IMR-90 (cell line): ENCODE measurements at regions not wholly inside any gene's neighbourhood (a gene's known extent, or its start where the extent isn't known, plus 50 kb on each side); places are given as distances from the start of the nearest gene placed in this dataset.

ENCODE experiments used
- ATAC-seq: fragments of 200-7000 bp; cut with Tn5 transposase; 2 replicates; pipeline ENCODE4 v1.9.1; 2020; ENCODE audit warnings: low read depth, mild to moderate bottlenecking, moderate library complexity
- BruUV-seq: library from RNA; stranded (reverse); fragments of 400-500 nt; replicated peaks from 2 replicates; lab custom pipeline; 2021; lab: Mats Ljungman, UMichigan
- CTCF ChIA-PET: fragments of 300-600 bp; formaldehyde crosslinking; extraction: SDS; loops from one replicate; lab custom pipeline; 2021; ENCODE audit warnings: antibody characterized with exemption; lab: Yijun Ruan, JAX
- POLR2A ChIA-PET: fragments of 300-600 bp; sonication (Branson Sonifier 250); formaldehyde crosslinking; loops from one replicate; lab custom pipeline; 2022; ENCODE audit warnings: antibody characterized with exemption; ENCODE audit not compliant: unreplicated experiment; lab: Charles Lee
- DNase-seq: peaks from one replicate; pipeline ENCODE4 v3.0.0; 2013
- H2AFZ ChIP-seq: replicated peaks from 2 replicates; pipeline ENCODE3; 2013; ENCODE audit warnings: low read length, mild to moderate bottlenecking; ENCODE audit not compliant: poor library complexity
- H2AK5ac ChIP-seq: 2 replicates; pipeline ENCODE4 v1.6.1; 2013; ENCODE audit warnings: low read depth, low read length, inconsistent platforms
- H2AK9ac ChIP-seq: replicated peaks from 2 replicates; pipeline ENCODE3; 2013; ENCODE audit warnings: mild to moderate bottlenecking, low read depth, low read length, moderate library complexity; ENCODE audit not compliant: poor library complexity
- H2BK120ac ChIP-seq: 2 replicates; pipeline ENCODE4 v1.6.1; 2013; ENCODE audit warnings: low read depth, low read length, inconsistent platforms
- H2BK15ac ChIP-seq: 3 replicates; pipeline ENCODE4 v1.6.1; 2013; ENCODE audit warnings: low read depth, low read length, inconsistent platforms
- H2BK20ac ChIP-seq: 2 replicates; pipeline ENCODE4 v1.6.1; 2013; ENCODE audit warnings: low read depth, mild to moderate bottlenecking, inconsistent platforms, low read length, moderate library complexity
- H2BK5ac ChIP-seq: 2 replicates; pipeline ENCODE4 v1.6.1; 2013; ENCODE audit warnings: mild to moderate bottlenecking, low read depth, low read length, inconsistent platforms; ENCODE audit not compliant: poor library complexity, severe bottlenecking
- H3K14ac ChIP-seq: replicated peaks from 2 replicates; pipeline ENCODE4 v1.6.1; 2013; ENCODE audit warnings: low read depth, low read length, inconsistent platforms
- H3K18ac ChIP-seq: 2 replicates; pipeline ENCODE4 v1.6.1; 2013; ENCODE audit warnings: low read depth, low read length, control low read depth
- H3K23ac ChIP-seq: 2 replicates; pipeline ENCODE4 v1.6.1; 2013; ENCODE audit warnings: low read depth, low read length, inconsistent platforms
- H3K27ac ChIP-seq: 2 replicates; pipeline ENCODE4 v1.5.1; 2013; ENCODE audit warnings: mild to moderate bottlenecking, control low read depth, low read length; ENCODE audit not compliant: insufficient read depth
- H3K27me3 ChIP-seq: 2 replicates; pipeline ENCODE4 v1.6.1; 2013; ENCODE audit warnings: low read length; ENCODE audit not compliant: control insufficient read depth, insufficient read depth
- H3K36me3 ChIP-seq: 2 replicates; pipeline ENCODE4 v1.6.1; 2013; ENCODE audit warnings: low read length, mixed read lengths; ENCODE audit not compliant: control insufficient read depth, insufficient read depth
- H3K4ac ChIP-seq: 2 replicates; pipeline ENCODE4 v1.6.1; 2013; ENCODE audit warnings: low read depth, low read length, inconsistent platforms
- H3K4me1 ChIP-seq: 2 replicates; pipeline ENCODE4 v1.6.1; 2013; ENCODE audit warnings: low read length, mixed read lengths; ENCODE audit not compliant: control insufficient read depth, insufficient read depth
- H3K4me2 ChIP-seq: 2 replicates; pipeline ENCODE4 v1.6.1; 2013; ENCODE audit warnings: low read depth, mild to moderate bottlenecking, control low read depth, low read length, moderate library complexity
- H3K4me3 ChIP-seq: 2 replicates; pipeline ENCODE4 v1.5.1; 2013; ENCODE audit warnings: low read depth, mild to moderate bottlenecking, control low read depth, low read length, moderate library complexity; ENCODE audit not compliant: insufficient read depth
- H3K56ac ChIP-seq: 2 replicates; pipeline ENCODE4 v1.6.1; 2013; ENCODE audit warnings: low read length, inconsistent platforms; ENCODE audit not compliant: insufficient read depth; ENCODE audit errors: extremely low read depth
- H3K79me1 ChIP-seq, 2 experiments: 2 replicates each; pipeline ENCODE4 v1.6.1; 2013; ENCODE audit warnings: low read length in 2 of 2, inconsistent platforms in 1 of 2, low read depth in 1 of 2
- H3K9ac ChIP-seq: 2 replicates; pipeline ENCODE4 v1.6.1; 2013; ENCODE audit warnings: low read depth, low read length, control low read depth
- H3K9me1 ChIP-seq: 2 replicates; pipeline ENCODE4 v1.6.1; 2013; ENCODE audit warnings: low read length, inconsistent platforms; ENCODE audit not compliant: insufficient read depth
- H3K9me3 ChIP-seq: 2 replicates; pipeline ENCODE4 v1.6.1; 2013; ENCODE audit warnings: low read length; ENCODE audit not compliant: control insufficient read depth, insufficient read depth
- H4K20me1 ChIP-seq: 2 replicates; pipeline ENCODE4 v1.6.1; 2013; ENCODE audit warnings: low read length, inconsistent platforms; ENCODE audit not compliant: insufficient read depth
- H4K5ac ChIP-seq: 2 replicates; pipeline ENCODE4 v1.6.1; 2013; ENCODE audit warnings: mild to moderate bottlenecking, low read depth, low read length, control low read depth
- H4K8ac ChIP-seq, 2 experiments: 2 replicates each; pipeline ENCODE4 v1.6.1; 2013; ENCODE audit warnings: low read depth in 2 of 2, low read length in 2 of 2, control low read depth in 1 of 2, inconsistent platforms in 1 of 2
- H4K91ac ChIP-seq: 2 replicates; pipeline ENCODE4 v1.6.1; 2013; ENCODE audit warnings: low read depth, low read length, inconsistent platforms; ENCODE audit not compliant: insufficient read depth
- BHLHE40 ChIP-seq: fragments of 150-350 bp; IDR thresholded peaks from 2 replicates; pipeline ENCODE4 v1.6.1; 2016; ENCODE audit warnings: mild to moderate bottlenecking, low read depth, low read length
- CEBPB ChIP-seq: IDR thresholded peaks from 2 replicates; pipeline ENCODE4 v1.6.1; 2012; ENCODE audit warnings: low read depth, low read length, improper control_type of control experiment
- CHD1 ChIP-seq: IDR thresholded peaks from 2 replicates; pipeline ENCODE4 v1.6.1; 2012; ENCODE audit warnings: low read depth, low read length, improper control_type of control experiment
- FOS ChIP-seq: fragments of 150-350 bp; IDR thresholded peaks from 2 replicates; pipeline ENCODE4 v1.6.1; 2016; ENCODE audit warnings: low read depth, low read length
- MAFK ChIP-seq: IDR thresholded peaks from 2 replicates; pipeline ENCODE4 v1.6.1; 2012; ENCODE audit warnings: low read depth, low read length, improper control_type of control experiment
- MAZ ChIP-seq: IDR thresholded peaks from 2 replicates; pipeline ENCODE4 v1.6.1; 2012; ENCODE audit warnings: low read depth, mild to moderate bottlenecking, low read length, improper control_type of control experiment, moderate library complexity, borderline replicate concordance
- MXI1 ChIP-seq: IDR thresholded peaks from 2 replicates; pipeline ENCODE4 v1.6.1; 2012; ENCODE audit warnings: low read depth, mild to moderate bottlenecking, low read length, moderate library complexity, borderline replicate concordance
- NFE2L2 ChIP-seq: fragments of 150-350 bp; IDR thresholded peaks from 2 replicates; pipeline ENCODE4 v1.6.1; 2016; ENCODE audit warnings: low read depth, mild to moderate bottlenecking, low read length
- POLR2A ChIP-seq: IDR thresholded peaks from 2 replicates; pipeline ENCODE4 v1.6.1; 2012; ENCODE audit warnings: mild to moderate bottlenecking, low read depth, low read length
- RAD21 ChIP-seq: IDR thresholded peaks from 2 replicates; pipeline ENCODE4 v1.6.1; 2012; ENCODE audit warnings: low read length, improper control_type of control experiment
- RCOR1 ChIP-seq: IDR thresholded peaks from 2 replicates; pipeline ENCODE4 v1.6.1; 2012; ENCODE audit warnings: mild to moderate bottlenecking, low read length, improper control_type of control experiment; ENCODE audit not compliant: insufficient replicate concordance
- RFX5 ChIP-seq: IDR thresholded peaks from 2 replicates; pipeline ENCODE4 v1.8.0; 2012; ENCODE audit warnings: low read depth, mild to moderate bottlenecking, low read length, moderate library complexity
- SMC3 ChIP-seq: fragments of 150-350 bp; IDR thresholded peaks from 2 replicates; pipeline ENCODE4 v1.6.1; 2016; ENCODE audit warnings: low read depth, mild to moderate bottlenecking, antibody characterized with exemption, low read length, moderate library complexity
- WGBS, 2 experiments: methylation state at CpG; one replicate each; pipeline versions ENCODE4 v1.1.5 to v1.1.7; 2013; ENCODE audit warnings: missing lambda C conversion rate in 2 of 2; ENCODE audit not compliant: insufficient read length in 1 of 2; ENCODE audit errors: extremely low coverage in 2 of 2; 5-methylcytosine and 5-hydroxymethylcytosine counted together
- dilution Hi-C: fragments of 300-500 bp; cut with HindIII; formaldehyde crosslinking; loops from one replicate; pipeline ENCODE4 v1.14.3; 2018; ENCODE audit warnings: low sequenced_read_pairs; ENCODE audit not compliant: unreplicated experiment
- in situ Hi-C: fragments of 300-500 bp; cut with MboI; formaldehyde crosslinking; loops from 3 replicates; pipeline ENCODE4 v1.14.3; 2019; ENCODE audit warnings: low sequenced_read_pairs, inconsistent platforms, mixed read lengths
- intact Hi-C: fragments of 100-400 bp; cut with micrococcal nuclease; formaldehyde crosslinking; loops from 2 replicates; pipeline ENCODE4 v1.10.0; 2022
- TF ChIP-seq, protein P1 (sequence below): fragments of 150-350 bp; IDR thresholded peaks from 2 replicates; pipeline ENCODE4 v1.6.1; 2016; ENCODE audit warnings: low read depth, mild to moderate bottlenecking, low read length, moderate library complexity, borderline replicate concordance
- TF ChIP-seq, protein P2 (sequence below): conservative IDR thresholded peaks from 2 replicates; pipeline ENCODE4 v1.5.1; 2012; ENCODE audit warnings: mild to moderate bottlenecking, low read depth, low read length, improper control_type of control experiment
- TF ChIP-seq, protein P3 (sequence below): fragments of 150-350 bp; IDR thresholded peaks from 2 replicates; pipeline ENCODE4 v1.6.1; 2017; ENCODE audit warnings: mild to moderate bottlenecking, antibody characterized with exemption, low read length, low read depth

DNA sequence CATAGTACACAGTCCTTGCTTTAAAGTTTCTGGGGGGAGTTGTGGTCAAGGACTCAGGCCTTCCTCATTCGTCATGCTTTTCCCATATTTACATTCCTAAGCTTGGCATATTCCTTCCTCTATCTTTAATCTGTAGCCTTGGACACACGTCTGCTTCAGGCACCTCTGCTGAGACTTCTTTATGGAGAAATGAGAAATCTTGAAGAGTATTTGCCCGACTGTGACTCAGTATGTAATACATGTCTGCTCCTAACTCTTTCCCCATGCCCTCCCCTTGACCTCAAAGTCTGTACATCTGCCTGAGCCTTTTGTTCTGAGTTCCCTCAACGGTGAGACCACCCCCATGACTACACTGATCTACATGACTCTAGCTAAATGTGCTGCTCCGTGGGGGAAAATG lies 246.1 kb downstream of the SI start:
- Histone ChIP-seq H3K4me1 (no peaks in the 10 kb centered on the region), H2BK5ac (no peak overlapping the region), H2AFZ (no peak overlapping the region), H3K23ac (no peak overlapping the region), H3K56ac (no peak overlapping the region), H4K20me1 (no peaks in the 10 kb centered on the region), H4K8ac (no peak overlapping the region), H2BK15ac (no peak overlapping the region), H3K27me3 (no peaks in the 10 kb centered on the region), H4K91ac (no peak overlapping the region), H2BK120ac (no peak overlapping the region), H3K27ac (no peak overlapping the region), H4K5ac (no peak overlapping the region), H3K9me1 (no peaks in the 10 kb centered on the region), H3K36me3 (no peaks in the 10 kb centered on the region), H2AK5ac (no peak overlapping the region), H3K9me3 (peaks cover 8% of the 10 kb centered on the region), H3K79me1 (no peaks in the 10 kb centered on the region), H3K4me3 (no peak overlapping the region), H3K14ac (no peak overlapping the region), H2AK9ac (no peak overlapping the region), H3K9ac (no peak overlapping the region), H3K18ac (no peak overlapping the region), H3K4ac (no peak overlapping the region), H2BK20ac (no peak overlapping the region), H3K4me2 (no peak overlapping the region)
- WGBS, 2 experiments = no CpG with 5 or more reads among the region's 5 CpGs
- BruUV-seq = no TSS peak
- DNase-seq = no peak
- intact Hi-C loops = no loop called here
- no peak for ATAC-seq
- TF ChIP-seq MAFK = no peak
- TF ChIP-seq SMC3 = no peak
- TF ChIP-seq RCOR1 = no peak
- TF ChIP-seq FOS = no peak
- TF ChIP-seq CEBPB = no peak
- no peak for TF ChIP-seq MAZ
- TF ChIP-seq CHD1 = no peak
- no peak for TF ChIP-seq POLR2A
- TF ChIP-seq, protein P1, sequence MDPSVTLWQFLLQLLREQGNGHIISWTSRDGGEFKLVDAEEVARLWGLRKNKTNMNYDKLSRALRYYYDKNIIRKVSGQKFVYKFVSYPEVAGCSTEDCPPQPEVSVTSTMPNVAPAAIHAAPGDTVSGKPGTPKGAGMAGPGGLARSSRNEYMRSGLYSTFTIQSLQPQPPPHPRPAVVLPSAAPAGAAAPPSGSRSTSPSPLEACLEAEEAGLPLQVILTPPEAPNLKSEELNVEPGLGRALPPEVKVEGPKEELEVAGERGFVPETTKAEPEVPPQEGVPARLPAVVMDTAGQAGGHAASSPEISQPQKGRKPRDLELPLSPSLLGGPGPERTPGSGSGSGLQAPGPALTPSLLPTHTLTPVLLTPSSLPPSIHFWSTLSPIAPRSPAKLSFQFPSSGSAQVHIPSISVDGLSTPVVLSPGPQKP = no peak
- TF ChIP-seq, protein P2, sequence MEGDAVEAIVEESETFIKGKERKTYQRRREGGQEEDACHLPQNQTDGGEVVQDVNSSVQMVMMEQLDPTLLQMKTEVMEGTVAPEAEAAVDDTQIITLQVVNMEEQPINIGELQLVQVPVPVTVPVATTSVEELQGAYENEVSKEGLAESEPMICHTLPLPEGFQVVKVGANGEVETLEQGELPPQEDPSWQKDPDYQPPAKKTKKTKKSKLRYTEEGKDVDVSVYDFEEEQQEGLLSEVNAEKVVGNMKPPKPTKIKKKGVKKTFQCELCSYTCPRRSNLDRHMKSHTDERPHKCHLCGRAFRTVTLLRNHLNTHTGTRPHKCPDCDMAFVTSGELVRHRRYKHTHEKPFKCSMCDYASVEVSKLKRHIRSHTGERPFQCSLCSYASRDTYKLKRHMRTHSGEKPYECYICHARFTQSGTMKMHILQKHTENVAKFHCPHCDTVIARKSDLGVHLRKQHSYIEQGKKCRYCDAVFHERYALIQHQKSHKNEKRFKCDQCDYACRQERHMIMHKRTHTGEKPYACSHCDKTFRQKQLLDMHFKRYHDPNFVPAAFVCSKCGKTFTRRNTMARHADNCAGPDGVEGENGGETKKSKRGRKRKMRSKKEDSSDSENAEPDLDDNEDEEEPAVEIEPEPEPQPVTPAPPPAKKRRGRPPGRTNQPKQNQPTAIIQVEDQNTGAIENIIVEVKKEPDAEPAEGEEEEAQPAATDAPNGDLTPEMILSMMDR = no peak
- TF ChIP-seq, protein P3, sequence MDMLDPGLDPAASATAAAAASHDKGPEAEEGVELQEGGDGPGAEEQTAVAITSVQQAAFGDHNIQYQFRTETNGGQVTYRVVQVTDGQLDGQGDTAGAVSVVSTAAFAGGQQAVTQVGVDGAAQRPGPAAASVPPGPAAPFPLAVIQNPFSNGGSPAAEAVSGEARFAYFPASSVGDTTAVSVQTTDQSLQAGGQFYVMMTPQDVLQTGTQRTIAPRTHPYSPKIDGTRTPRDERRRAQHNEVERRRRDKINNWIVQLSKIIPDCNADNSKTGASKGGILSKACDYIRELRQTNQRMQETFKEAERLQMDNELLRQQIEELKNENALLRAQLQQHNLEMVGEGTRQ = no peak
- TF ChIP-seq MXI1 = no peak
- TF ChIP-seq RAD21 = no peak
- TF ChIP-seq RFX5 = no peak
- TF ChIP-seq NFE2L2 = no peak
- TF ChIP-seq BHLHE40 = no peak
- in situ Hi-C loops = no loop called here
- dilution Hi-C loops = no loop called here
- ChIA-PET CTCF (no interaction called here), POLR2A (no interaction called here)
